Stomach (tissue), 4 donors: ENCODE measurements at regions not wholly inside any gene's neighbourhood (a gene's known extent, or its start where the extent isn't known, plus 50 kb on each side); places are given as distances from the start of the nearest gene placed in this dataset.

ENCODE experiments used
- EP300 ChIP-seq: sonication (generic); formaldehyde crosslinking; IDR thresholded peaks from one replicate; pipeline ENCODE4 v1.6.1; 2017; ENCODE audit warnings: antibody characterized with exemption
- POLR2A ChIP-seq, 4 donors: fragments of 450-650 bp; IDR thresholded peaks; one replicate each; pipeline ENCODE4 v1.6.1; 2016; ENCODE audit warnings: antibody characterized with exemption in 4 of 4, control low read depth in 2 of 4, mild to moderate bottlenecking in 1 of 4, moderate library complexity in 1 of 4
- POLR2AphosphoS5 ChIP-seq, 3 donors: sonication (generic); formaldehyde crosslinking; IDR thresholded peaks; one replicate each; pipeline ENCODE4 v1.6.1; 2016; ENCODE audit warnings: antibody characterized with exemption in 3 of 3
- TF ChIP-seq, protein P1 (sequence below), 7 experiments: fragments of 450-650 bp in 4 of 7; fragments of 200-600 bp in 3 of 7; sonication (generic) in 3 of 7; IDR thresholded peaks; one replicate each; pipeline ENCODE4 v1.5.1; 2016 to 2019; ENCODE audit warnings: antibody characterized with exemption in 7 of 7, control low read depth in 2 of 7, mild to moderate bottlenecking in 1 of 7

DNA sequence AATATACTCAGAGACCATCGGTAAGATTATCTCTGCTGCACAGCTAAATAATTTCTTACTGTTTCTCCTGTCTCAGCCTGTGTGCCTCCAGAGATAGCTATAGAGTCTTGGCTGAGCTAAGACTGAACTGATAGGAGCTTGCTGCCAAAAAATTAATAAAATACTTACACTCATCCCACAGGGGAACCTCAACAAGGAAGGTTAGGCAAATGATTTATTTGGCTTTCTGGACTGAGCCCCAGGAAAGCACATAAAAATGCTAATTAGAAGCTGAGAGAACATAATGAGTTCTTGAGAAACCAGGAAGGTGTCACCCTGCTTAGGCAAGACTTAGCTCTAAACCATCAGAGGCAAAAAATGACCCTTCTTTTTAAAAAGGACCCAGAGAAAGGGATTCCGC is 534.5 kb downstream of the TNS3 start:
- TF ChIP-seq, protein P1, sequence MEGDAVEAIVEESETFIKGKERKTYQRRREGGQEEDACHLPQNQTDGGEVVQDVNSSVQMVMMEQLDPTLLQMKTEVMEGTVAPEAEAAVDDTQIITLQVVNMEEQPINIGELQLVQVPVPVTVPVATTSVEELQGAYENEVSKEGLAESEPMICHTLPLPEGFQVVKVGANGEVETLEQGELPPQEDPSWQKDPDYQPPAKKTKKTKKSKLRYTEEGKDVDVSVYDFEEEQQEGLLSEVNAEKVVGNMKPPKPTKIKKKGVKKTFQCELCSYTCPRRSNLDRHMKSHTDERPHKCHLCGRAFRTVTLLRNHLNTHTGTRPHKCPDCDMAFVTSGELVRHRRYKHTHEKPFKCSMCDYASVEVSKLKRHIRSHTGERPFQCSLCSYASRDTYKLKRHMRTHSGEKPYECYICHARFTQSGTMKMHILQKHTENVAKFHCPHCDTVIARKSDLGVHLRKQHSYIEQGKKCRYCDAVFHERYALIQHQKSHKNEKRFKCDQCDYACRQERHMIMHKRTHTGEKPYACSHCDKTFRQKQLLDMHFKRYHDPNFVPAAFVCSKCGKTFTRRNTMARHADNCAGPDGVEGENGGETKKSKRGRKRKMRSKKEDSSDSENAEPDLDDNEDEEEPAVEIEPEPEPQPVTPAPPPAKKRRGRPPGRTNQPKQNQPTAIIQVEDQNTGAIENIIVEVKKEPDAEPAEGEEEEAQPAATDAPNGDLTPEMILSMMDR (IDR thresholded peaks at IDR 0.05) = no peak
- TF ChIP-seq POLR2A (IDR thresholded peaks at IDR 0.05) (no peak), POLR2AphosphoS5 (IDR thresholded peaks at IDR 0.05) (no peak), EP300 (no peak)
